Neural cell (in vitro differentiated cells): ENCODE measurements at regions not wholly inside any gene's neighbourhood (a gene's known extent, or its start where the extent isn't known, plus 50 kb on each side); places are given as distances from the start of the nearest gene placed in this dataset.

ENCODE experiments used
- H2AFZ ChIP-seq: fragments of 200-600, 300-800 bp; sonication (generic), shearing (Covaris generic); 2 replicates; pipeline ENCODE4 v1.6.0; 2014; ENCODE audit warnings: low read depth, mild to moderate bottlenecking, antibody characterized with exemption, low read length, moderate library complexity
- H3F3A ChIP-seq: fragments of 200-600 bp; shearing (Covaris generic); 2 replicates; pipeline ENCODE4 v1.6.1; 2016; ENCODE audit warnings: mild to moderate bottlenecking, moderate library complexity, mixed read lengths, antibody characterized with exemption, low read length; ENCODE audit not compliant: insufficient read depth, poor library complexity, severe bottlenecking
- H3K27ac ChIP-seq: fragments of 200-600, 300-800 bp; sonication (generic), shearing (Covaris generic); 2 replicates; pipeline ENCODE4 v1.5.1; 2014; ENCODE audit warnings: mild to moderate bottlenecking, low read length, moderate library complexity
- H3K27me3 ChIP-seq: fragments of 300-800, 200-600 bp; sonication (generic), shearing (Covaris generic); 2 replicates; pipeline ENCODE4 v1.6.0; 2014; ENCODE audit warnings: mild to moderate bottlenecking, low read depth, low read length, moderate library complexity; ENCODE audit not compliant: insufficient read depth
- H3K36me3 ChIP-seq: fragments of 300-800, 200-600 bp; sonication (generic), shearing (Covaris generic); 2 replicates; pipeline ENCODE4 v1.5.1; 2014; ENCODE audit warnings: mild to moderate bottlenecking, antibody characterized with exemption, low read length, moderate library complexity; ENCODE audit not compliant: insufficient read depth
- H3K4me2 ChIP-seq: fragments of 300-800, 200-600 bp; sonication (generic), shearing (Covaris generic); 2 replicates; pipeline ENCODE4 v1.6.0; 2014; ENCODE audit warnings: mild to moderate bottlenecking, low read length
- H3K4me3 ChIP-seq: fragments of 300-800, 200-600 bp; sonication (generic), shearing (Covaris generic); 2 replicates; pipeline ENCODE4 v1.5.1; 2014; ENCODE audit warnings: mild to moderate bottlenecking, low read length, moderate library complexity
- H3K79me2 ChIP-seq: fragments of 200-600 bp; shearing (Covaris generic); replicated peaks from 2 replicates; pipeline ENCODE4 v1.6.0; 2014; ENCODE audit warnings: mild to moderate bottlenecking, low read length, moderate library complexity; ENCODE audit not compliant: insufficient read depth
- H3K9ac ChIP-seq: fragments of 300-800, 200-600 bp; sonication (generic), shearing (Covaris generic); 2 replicates; pipeline ENCODE4 v1.6.1; 2016; ENCODE audit warnings: mild to moderate bottlenecking, low read length, mixed read lengths
- H3K9me2 ChIP-seq: fragments of 200-600 bp; shearing (Covaris generic); 2 replicates; pipeline ENCODE4 v1.6.1; 2016; ENCODE audit warnings: mild to moderate bottlenecking, low read length, mixed read lengths; ENCODE audit not compliant: insufficient read depth
- H3K9me3 ChIP-seq: fragments of 200-600, 300-800 bp; sonication (generic), shearing (Covaris generic); 2 replicates; pipeline ENCODE4 v1.6.1; 2016; ENCODE audit warnings: mild to moderate bottlenecking, mixed run types, low read length, moderate library complexity, mixed read lengths
- H4K20me1 ChIP-seq: fragments of 200-600 bp; shearing (Covaris generic); 2 replicates; pipeline ENCODE4 v1.6.1; 2016; ENCODE audit warnings: mild to moderate bottlenecking, mixed run types; ENCODE audit not compliant: insufficient read depth
- CTCF ChIP-seq: fragments of 450-650 bp; IDR thresholded peaks from 2 replicates; pipeline ENCODE4 v1.5.1; 2014; ENCODE audit warnings: antibody characterized with exemption, mild to moderate bottlenecking, moderate library complexity; ENCODE audit not compliant: poor library complexity, severe bottlenecking
- EP300 ChIP-seq: fragments of 450-650 bp; conservative IDR thresholded peaks from 2 replicates; pipeline ENCODE4 v1.6.1; 2014; ENCODE audit warnings: antibody characterized with exemption, mild to moderate bottlenecking, moderate library complexity; ENCODE audit not compliant: poor library complexity, severe bottlenecking
- EZH2 ChIP-seq: fragments of 200-600, 300-800 bp; shearing (Covaris generic), sonication (generic); IDR thresholded peaks from 2 replicates; pipeline ENCODE4 v1.6.1; 2014; ENCODE audit warnings: antibody characterized with exemption, low read length, borderline replicate concordance, mild to moderate bottlenecking; ENCODE audit not compliant: insufficient read depth, poor library complexity, severe bottlenecking
- MXI1 ChIP-seq: fragments of 450-650 bp; conservative IDR thresholded peaks from 2 replicates; pipeline ENCODE4 v1.6.1; 2014; ENCODE audit warnings: antibody characterized with exemption, mild to moderate bottlenecking; ENCODE audit not compliant: poor library complexity, severe bottlenecking
- POLR2AphosphoS5 ChIP-seq: IDR thresholded peaks from 2 replicates; pipeline ENCODE4 v1.6.1; 2012
- RAD21 ChIP-seq: fragments of 450-650 bp; conservative IDR thresholded peaks from 2 replicates; pipeline ENCODE4 v1.6.1; 2014; ENCODE audit warnings: antibody characterized with exemption, mild to moderate bottlenecking, moderate library complexity
- SMC3 ChIP-seq: fragments of 450-650 bp; conservative IDR thresholded peaks from 2 replicates; pipeline ENCODE4 v1.6.1; 2014; ENCODE audit warnings: antibody characterized with exemption, mild to moderate bottlenecking, moderate library complexity; ENCODE audit not compliant: poor library complexity
- TAF1 ChIP-seq: IDR thresholded peaks from 2 replicates; pipeline ENCODE4 v1.6.1; 2012; ENCODE audit warnings: low read depth
- TF ChIP-seq, protein P1 (sequence below): IDR thresholded peaks from 2 replicates; pipeline ENCODE4 v1.6.1; 2012; ENCODE audit warnings: borderline replicate concordance

GRCh38 chr7:131107337-131108211 lies 220.1 kb upstream of the MKLN1 start:
- Histone ChIP-seq H3K9me2 (no peaks in the 10 kb centered on the region), H2AFZ (no peak overlapping the region), H3F3A (peaks cover 8% of the 10 kb centered on the region), H3K4me3 (peak overlapping the region; percentile 94), H3K27me3 (peaks cover 39% of the 10 kb centered on the region), H3K4me2 (peak overlapping the region; percentile 85), H3K9ac (peak overlapping the region; percentile 68), H3K9me3 (no peaks in the 10 kb centered on the region), H3K36me3 (no peaks in the 10 kb centered on the region), H3K79me2 (no peaks in the 10 kb centered on the region), H3K27ac (peak overlapping the region; percentile 34), H4K20me1 (no peaks in the 10 kb centered on the region)
- peak; percentile 31 for TF ChIP-seq RAD21
- peak; percentile 8 for TF ChIP-seq POLR2AphosphoS5
- TF ChIP-seq MXI1: peak; percentile 94
- peak; percentile 22 for TF ChIP-seq SMC3
- TF ChIP-seq EP300: no peak
- TF ChIP-seq CTCF: no peak

DNA sequence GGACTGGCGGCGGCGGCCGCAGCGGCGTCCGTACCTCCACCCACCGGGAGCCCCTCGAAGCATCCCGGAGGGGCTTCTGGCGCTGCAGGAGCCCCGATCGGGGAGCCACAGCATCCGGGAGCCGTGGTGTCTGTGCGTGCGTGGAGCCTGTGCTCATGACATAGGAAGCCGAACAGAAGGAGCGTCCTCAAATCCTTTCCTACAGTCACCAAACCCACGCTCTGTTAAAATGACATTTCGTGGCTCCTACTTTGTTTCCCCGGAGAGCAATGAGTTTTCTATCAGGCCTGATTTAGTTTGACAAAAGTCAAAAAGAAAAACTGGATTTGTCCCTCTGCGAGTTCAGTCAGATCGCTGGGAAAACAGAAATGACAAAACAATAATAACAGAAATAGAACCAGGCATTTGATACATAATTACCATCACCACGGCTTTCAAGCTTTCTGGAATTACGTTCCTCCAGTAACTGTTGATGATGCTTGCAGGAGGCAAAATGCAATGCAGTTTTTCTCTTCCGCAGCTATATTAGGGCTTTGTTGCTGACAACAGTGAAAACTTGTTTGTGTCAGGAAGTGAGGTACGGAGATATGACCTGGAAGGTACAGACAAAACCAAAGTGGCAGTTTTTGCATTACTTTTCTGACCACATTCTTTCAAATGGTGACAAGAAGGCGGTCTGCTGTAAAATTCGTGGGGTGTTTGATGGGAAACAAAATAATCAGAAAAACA lies 219.3 kb upstream of the MKLN1 start:
- Histone ChIP-seq H3K9me2 (no peaks in the 10 kb centered on the region), H3K27me3 (peaks cover 39% of the 10 kb centered on the region), H3K9me3 (no peaks in the 10 kb centered on the region), H4K20me1 (no peaks in the 10 kb centered on the region), H2AFZ (no peak overlapping the region), H3K79me2 (no peaks in the 10 kb centered on the region), H3K4me2 (peak overlapping the region; percentile 85), H3K27ac (no peak overlapping the region), H3K9ac (peak overlapping the region; percentile 68), H3F3A (peaks cover 8% of the 10 kb centered on the region), H3K4me3 (peak overlapping the region; percentile 94), H3K36me3 (no peaks in the 10 kb centered on the region)
- TF ChIP-seq EZH2 (no peak), POLR2AphosphoS5 (no peak), EP300 (no peak), RAD21 (no peak), SMC3 (no peak), MXI1 (no peak), CTCF (no peak), TAF1 (no peak)
- TF ChIP-seq, protein P1, sequence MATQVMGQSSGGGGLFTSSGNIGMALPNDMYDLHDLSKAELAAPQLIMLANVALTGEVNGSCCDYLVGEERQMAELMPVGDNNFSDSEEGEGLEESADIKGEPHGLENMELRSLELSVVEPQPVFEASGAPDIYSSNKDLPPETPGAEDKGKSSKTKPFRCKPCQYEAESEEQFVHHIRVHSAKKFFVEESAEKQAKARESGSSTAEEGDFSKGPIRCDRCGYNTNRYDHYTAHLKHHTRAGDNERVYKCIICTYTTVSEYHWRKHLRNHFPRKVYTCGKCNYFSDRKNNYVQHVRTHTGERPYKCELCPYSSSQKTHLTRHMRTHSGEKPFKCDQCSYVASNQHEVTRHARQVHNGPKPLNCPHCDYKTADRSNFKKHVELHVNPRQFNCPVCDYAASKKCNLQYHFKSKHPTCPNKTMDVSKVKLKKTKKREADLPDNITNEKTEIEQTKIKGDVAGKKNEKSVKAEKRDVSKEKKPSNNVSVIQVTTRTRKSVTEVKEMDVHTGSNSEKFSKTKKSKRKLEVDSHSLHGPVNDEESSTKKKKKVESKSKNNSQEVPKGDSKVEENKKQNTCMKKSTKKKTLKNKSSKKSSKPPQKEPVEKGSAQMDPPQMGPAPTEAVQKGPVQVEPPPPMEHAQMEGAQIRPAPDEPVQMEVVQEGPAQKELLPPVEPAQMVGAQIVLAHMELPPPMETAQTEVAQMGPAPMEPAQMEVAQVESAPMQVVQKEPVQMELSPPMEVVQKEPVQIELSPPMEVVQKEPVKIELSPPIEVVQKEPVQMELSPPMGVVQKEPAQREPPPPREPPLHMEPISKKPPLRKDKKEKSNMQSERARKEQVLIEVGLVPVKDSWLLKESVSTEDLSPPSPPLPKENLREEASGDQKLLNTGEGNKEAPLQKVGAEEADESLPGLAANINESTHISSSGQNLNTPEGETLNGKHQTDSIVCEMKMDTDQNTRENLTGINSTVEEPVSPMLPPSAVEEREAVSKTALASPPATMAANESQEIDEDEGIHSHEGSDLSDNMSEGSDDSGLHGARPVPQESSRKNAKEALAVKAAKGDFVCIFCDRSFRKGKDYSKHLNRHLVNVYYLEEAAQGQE: no peak
